PC-9 (cell line): ENCODE measurements at regions not wholly inside any gene's neighbourhood (a gene's known extent, or its start where the extent isn't known, plus 50 kb on each side); places are given as distances from the start of the nearest gene placed in this dataset.

Experiments used
- BruUV-seq: library from RNA; stranded (reverse); fragments of 400-500 nt; replicated peaks from 2 replicates; lab custom pipeline; 2021; lab: Mats Ljungman, UMichigan
- CTCF ChIA-PET: fragments of 300-600 bp; sonication (Branson Sonifier 250); formaldehyde crosslinking; loops from one replicate; lab custom pipeline; 2022; ENCODE audit warnings: antibody characterized with exemption; lab: Charles Lee
- POLR2A ChIA-PET: fragments of 300-600 bp; sonication (Branson Sonifier 250); formaldehyde crosslinking; loops from one replicate; lab custom pipeline; 2022; ENCODE audit warnings: antibody characterized with exemption; ENCODE audit not compliant: unreplicated experiment; lab: Charles Lee
- DNase-seq, 2 experiments: peaks; one replicate each; pipeline versions ENCODE4 v3.0.0 to v3.0.0-alpha.2; 2015 to 2022; ENCODE audit warnings: mixed read lengths in 1 of 2
- H2AFZ ChIP-seq: fragments of 200-600 bp; sonication (generic); 2 replicates; pipeline ENCODE4 v1.8.1; 2017; ENCODE audit warnings: antibody characterized with exemption
- H3F3A ChIP-seq: fragments of 200-600 bp; sonication (generic); 2 replicates; pipeline ENCODE4 v1.8.1; 2017; ENCODE audit warnings: antibody characterized with exemption, mild to moderate bottlenecking, low read depth; ENCODE audit not compliant: insufficient read depth
- H3K27ac ChIP-seq: fragments of 200-600 bp; sonication (generic); 2 replicates; pipeline ENCODE4 v1.6.1; 2016; ENCODE audit warnings: mixed run types
- H3K27me3 ChIP-seq: fragments of 200-600 bp; sonication (generic); 2 replicates; pipeline ENCODE4 v1.6.1; 2016; ENCODE audit warnings: low read depth, mixed run types; ENCODE audit not compliant: insufficient read depth
- H3K36me3 ChIP-seq: fragments of 200-600 bp; sonication (generic); 2 replicates; pipeline ENCODE4 v1.6.1; 2016; ENCODE audit warnings: low read depth, mixed run types
- H3K4me1 ChIP-seq: fragments of 200-600 bp; sonication (generic); replicated peaks from 2 replicates; pipeline ENCODE4 v1.6.1; 2016; ENCODE audit warnings: mixed run types; ENCODE audit not compliant: insufficient read depth
- H3K4me2 ChIP-seq: fragments of 200-600 bp; sonication (generic); 2 replicates; pipeline ENCODE4 v1.6.1; 2017; ENCODE audit warnings: mixed run types
- H3K4me3 ChIP-seq: fragments of 200-600 bp; sonication (generic); 2 replicates; pipeline ENCODE4 v1.6.1; 2016; ENCODE audit warnings: mixed run types
- H3K79me2 ChIP-seq: fragments of 200-600 bp; sonication (generic); 2 replicates; pipeline ENCODE4 v1.6.1; 2017; ENCODE audit warnings: low read depth, mixed run types
- H3K9me2 ChIP-seq: fragments of 200-600 bp; sonication (generic); 2 replicates; pipeline ENCODE4 v1.8.1; 2017; ENCODE audit warnings: mild to moderate bottlenecking; ENCODE audit not compliant: insufficient read depth
- H3K9me3 ChIP-seq: fragments of 200-600 bp; sonication (generic); 2 replicates; pipeline ENCODE4 v1.8.1; 2016; ENCODE audit warnings: low read depth; ENCODE audit not compliant: insufficient read depth
- H4K20me1 ChIP-seq: fragments of 200-600 bp; sonication (generic); 2 replicates; pipeline ENCODE4 v1.8.1; 2017; ENCODE audit not compliant: insufficient read depth
- CTCF ChIP-seq: fragments of 200-600 bp; sonication (generic); conservative IDR thresholded peaks from 2 replicates; pipeline ENCODE4 v1.6.1; 2017; ENCODE audit warnings: mixed run types, antibody characterized with exemption, mild to moderate bottlenecking, moderate library complexity
- EZH2 ChIP-seq: fragments of 200-600 bp; sonication (generic); IDR thresholded peaks from 2 replicates; pipeline ENCODE4 v1.8.0; 2017; ENCODE audit warnings: antibody characterized with exemption, low read depth
- intact Hi-C: fragments of 100-400 bp; cut with micrococcal nuclease; formaldehyde crosslinking; loops from one replicate; pipeline ENCODE4 v1.10.0; 2022; ENCODE audit not compliant: unreplicated experiment

DNA sequence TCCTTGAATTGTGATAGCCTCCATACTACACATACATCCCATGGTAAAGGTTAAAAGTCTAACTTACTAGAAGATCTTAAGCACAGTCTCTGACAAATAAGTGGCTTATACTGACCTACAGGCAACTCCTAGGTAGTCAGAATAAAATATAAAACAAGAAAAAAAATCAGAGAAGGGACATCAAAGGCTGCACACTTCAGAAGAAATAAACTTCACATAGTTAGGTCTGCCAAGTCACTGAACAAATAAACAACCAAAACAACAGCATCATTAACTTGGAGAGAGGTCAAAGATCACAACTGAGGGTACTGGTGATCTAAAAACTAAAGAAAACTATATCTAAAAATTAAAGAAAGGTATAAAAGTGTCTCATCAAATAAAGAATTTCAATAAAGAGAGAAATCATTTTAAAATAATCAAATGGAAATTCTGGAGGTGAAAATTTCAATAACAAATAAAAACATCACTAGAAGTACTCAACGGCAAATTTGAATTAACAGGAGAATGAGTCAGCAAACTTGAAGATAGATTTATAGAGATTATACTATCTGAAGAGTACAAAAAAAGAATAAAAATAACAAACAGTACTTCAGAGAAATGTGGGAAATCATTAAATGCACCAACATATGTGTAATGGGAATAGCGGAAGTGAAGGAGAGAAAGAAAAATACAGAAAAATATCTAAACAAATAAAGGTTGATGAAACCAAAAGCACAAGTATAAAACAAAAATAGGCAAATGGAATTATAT lies 88.0 kb upstream of the UST start:
- Histone ChIP-seq H3F3A (no peaks in the 10 kb centered on the region), H3K27me3 (no peaks in the 10 kb centered on the region), H3K79me2 (no peaks in the 10 kb centered on the region), H3K4me1 (no peaks in the 10 kb centered on the region), H3K9me3 (peaks cover 11% of the 10 kb centered on the region; the same call in 1 of the 2 replicates), H3K4me2 (no peak overlapping the region), H2AFZ (no peak overlapping the region), H4K20me1 (no peaks in the 10 kb centered on the region), H3K9me2 (no peaks in the 10 kb centered on the region), H3K36me3 (no peaks in the 10 kb centered on the region), H3K4me3 (no peak overlapping the region), H3K27ac (no peak overlapping the region)
- intact Hi-C loops = no loop called here
- POLR2A ChIA-PET = no interaction called here
- DNase-seq = no peak
- no peak for TF ChIP-seq EZH2
- TF ChIP-seq CTCF = no peak
- CTCF ChIA-PET = no interaction called here
- no TSS peak for BruUV-seq

DNA sequence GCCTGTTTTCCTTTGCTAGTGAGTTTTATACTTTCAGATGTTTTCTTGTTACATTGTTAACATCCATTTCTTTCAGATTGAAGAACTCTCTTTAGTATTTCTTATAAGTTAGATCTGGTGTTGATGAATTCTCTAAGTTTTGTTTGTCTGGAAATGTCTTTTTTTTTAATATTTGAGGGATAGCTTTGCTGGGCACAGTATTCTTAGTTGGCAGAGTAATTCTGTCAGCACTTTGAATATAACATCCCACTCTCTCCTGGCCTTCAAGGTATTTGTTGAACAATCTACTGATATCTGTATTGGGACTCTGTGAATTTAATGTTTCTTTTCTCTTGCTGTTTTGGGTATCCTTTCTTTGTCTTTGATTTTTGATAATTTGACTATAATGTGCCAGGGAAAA lies 79.4 kb upstream of the UST start:
- ChIA-PET CTCF (no interaction called here), POLR2A (no interaction called here)
- intact Hi-C loops = no loop called here
- no peaks in the 10 kb centered on the region for H4K20me1 ChIP-seq
- H3K79me2 ChIP-seq = no peaks in the 10 kb centered on the region
- no peak for TF ChIP-seq EZH2
- no peak for TF ChIP-seq CTCF
- H3K4me3 ChIP-seq = no peak overlapping the region
- H3K27ac ChIP-seq = no peak overlapping the region
- no TSS peak for BruUV-seq
- DNase-seq = no peak
- no peaks in the 10 kb centered on the region for H3K27me3 ChIP-seq
- H3K9me3 ChIP-seq = peaks cover 7% of the 10 kb centered on the region
- no peaks in the 10 kb centered on the region for H3K36me3 ChIP-seq
- no peaks in the 10 kb centered on the region for H3F3A ChIP-seq
- no peak overlapping the region for H3K4me2 ChIP-seq
- H3K4me1 ChIP-seq = no peaks in the 10 kb centered on the region
- H2AFZ ChIP-seq = no peak overlapping the region
- no peaks in the 10 kb centered on the region for H3K9me2 ChIP-seq

- intact Hi-C loops = no loop called here
- CTCF ChIA-PET = no interaction called here
- Histone ChIP-seq H2AFZ (no peak overlapping the region), H3K79me2 (no peaks in the 10 kb centered on the region), H3F3A (no peaks in the 10 kb centered on the region), H3K9me3 (peaks cover 8% of the 10 kb centered on the region), H4K20me1 (no peaks in the 10 kb centered on the region), H3K9me2 (no peaks in the 10 kb centered on the region), H3K36me3 (no peaks in the 10 kb centered on the region), H3K4me2 (no peak overlapping the region), H3K27ac (no peak overlapping the region), H3K4me1 (no peaks in the 10 kb centered on the region), H3K27me3 (no peaks in the 10 kb centered on the region), H3K4me3 (no peak overlapping the region)
- POLR2A ChIA-PET = no interaction called here
- TF ChIP-seq CTCF (no peak), EZH2 (no peak)
- no peak for DNase-seq
- BruUV-seq = no TSS peak
Observed at GRCh38 chr6:148671085-148671484, 75.7 kb upstream of the UST start.
